DND-41 (cell line): ENCODE measurements at regions not wholly inside any gene's neighbourhood (a gene's known extent, or its start where the extent isn't known, plus 50 kb on each side); places are given as distances from the start of the nearest gene placed in this dataset.

Experiments
- ATAC-seq: fragments of 200-7000 bp; cut with Tn5 transposase; 3 replicates; pipeline ENCODE4 v1.9.1; 2021; ENCODE audit warnings: low read depth; ENCODE audit not compliant: insufficient read depth
- DNase-seq: peaks from one replicate; pipeline ENCODE4 v3.0.0-alpha.2; 2020
- H2AFZ ChIP-seq: 2 replicates; pipeline ENCODE4 v1.6.0; 2012; ENCODE audit warnings: low read depth, low read length
- H3K27ac ChIP-seq: 2 replicates; pipeline ENCODE4 v1.5.1; 2012; ENCODE audit warnings: low read length, inconsistent platforms
- H3K27me3 ChIP-seq: fragments of 200-600 bp; sonication (generic); 2 replicates; pipeline ENCODE4 v1.6.0; 2012; ENCODE audit warnings: low read length, mild to moderate bottlenecking, inconsistent platforms; ENCODE audit not compliant: insufficient read depth, poor library complexity
- H3K36me3 ChIP-seq: 2 replicates; pipeline ENCODE4 v1.5.1; 2012; ENCODE audit warnings: low read length, inconsistent platforms; ENCODE audit not compliant: insufficient read depth
- H3K4me1 ChIP-seq: 2 replicates; pipeline ENCODE4 v1.5.1; 2012; ENCODE audit warnings: mild to moderate bottlenecking, low read length; ENCODE audit not compliant: insufficient read depth
- H3K4me2 ChIP-seq: 2 replicates; pipeline ENCODE4 v1.6.0; 2012; ENCODE audit warnings: mild to moderate bottlenecking, moderate library complexity, low read length, inconsistent platforms; ENCODE audit not compliant: insufficient read depth
- H3K4me3 ChIP-seq, 2 experiments: fragments of 200-600 bp in 1 of 2; shearing (Covaris generic) in 1 of 2; 2 replicates each; pipeline ENCODE4 v1.5.1; 2012 to 2016; ENCODE audit warnings: inconsistent platforms in 2 of 2, low read length in 2 of 2, mild to moderate bottlenecking in 2 of 2, low read depth in 1 of 2, moderate library complexity in 1 of 2
- H3K79me2 ChIP-seq: 2 replicates; pipeline ENCODE4 v1.6.0; 2012; ENCODE audit warnings: low read length, inconsistent platforms; ENCODE audit not compliant: insufficient read depth
- H3K9ac ChIP-seq: 2 replicates; pipeline ENCODE4 v1.6.0; 2012; ENCODE audit warnings: low read depth, mild to moderate bottlenecking, inconsistent platforms, low read length, moderate library complexity
- H3K9me3 ChIP-seq: 2 replicates; pipeline ENCODE4 v1.5.1; 2012; ENCODE audit warnings: low read length, moderate library complexity, mild to moderate bottlenecking, inconsistent platforms; ENCODE audit not compliant: insufficient read depth, severe bottlenecking
- H4K20me1 ChIP-seq: 2 replicates; pipeline ENCODE4 v1.6.0; 2012; ENCODE audit warnings: low read length; ENCODE audit not compliant: insufficient read depth
- EZH2 ChIP-seq: IDR thresholded peaks from 3 replicates; pipeline ENCODE4 v1.6.1; 2012; ENCODE audit warnings: borderline replicate concordance, low read depth, mild to moderate bottlenecking, moderate library complexity, low read length, inconsistent platforms; ENCODE audit not compliant: severe bottlenecking
- TF ChIP-seq, protein P1 (sequence below): IDR thresholded peaks from 2 replicates; pipeline ENCODE4 v1.5.1; 2012; ENCODE audit warnings: borderline replicate concordance, low read length, moderate library complexity, mild to moderate bottlenecking; ENCODE audit not compliant: poor library complexity, severe bottlenecking; ENCODE audit errors: extremely low read depth

GRCh38 chr10:79009145-79009544, 59.6 kb upstream of the ZMIZ1 start:
- no peak overlapping the region for H3K27ac ChIP-seq
- H3K4me3 ChIP-seq, result no peak overlapping the region
- DNase-seq, result no peak
- H3K4me1 ChIP-seq, result no peaks in the 10 kb centered on the region
- no peaks in the 10 kb centered on the region for H3K36me3 ChIP-seq
- no peak overlapping the region for H2AFZ ChIP-seq
- no peaks in the 10 kb centered on the region for H3K27me3 ChIP-seq
- no peak overlapping the region for H3K4me2 ChIP-seq
- ATAC-seq, result no peak
- no peaks in the 10 kb centered on the region for H3K79me2 ChIP-seq
- no peaks in the 10 kb centered on the region for H3K9me3 ChIP-seq
- no peaks in the 10 kb centered on the region for H4K20me1 ChIP-seq
- no peak overlapping the region for H3K9ac ChIP-seq
- TF ChIP-seq EZH2, result no peak
- TF ChIP-seq, protein P1, sequence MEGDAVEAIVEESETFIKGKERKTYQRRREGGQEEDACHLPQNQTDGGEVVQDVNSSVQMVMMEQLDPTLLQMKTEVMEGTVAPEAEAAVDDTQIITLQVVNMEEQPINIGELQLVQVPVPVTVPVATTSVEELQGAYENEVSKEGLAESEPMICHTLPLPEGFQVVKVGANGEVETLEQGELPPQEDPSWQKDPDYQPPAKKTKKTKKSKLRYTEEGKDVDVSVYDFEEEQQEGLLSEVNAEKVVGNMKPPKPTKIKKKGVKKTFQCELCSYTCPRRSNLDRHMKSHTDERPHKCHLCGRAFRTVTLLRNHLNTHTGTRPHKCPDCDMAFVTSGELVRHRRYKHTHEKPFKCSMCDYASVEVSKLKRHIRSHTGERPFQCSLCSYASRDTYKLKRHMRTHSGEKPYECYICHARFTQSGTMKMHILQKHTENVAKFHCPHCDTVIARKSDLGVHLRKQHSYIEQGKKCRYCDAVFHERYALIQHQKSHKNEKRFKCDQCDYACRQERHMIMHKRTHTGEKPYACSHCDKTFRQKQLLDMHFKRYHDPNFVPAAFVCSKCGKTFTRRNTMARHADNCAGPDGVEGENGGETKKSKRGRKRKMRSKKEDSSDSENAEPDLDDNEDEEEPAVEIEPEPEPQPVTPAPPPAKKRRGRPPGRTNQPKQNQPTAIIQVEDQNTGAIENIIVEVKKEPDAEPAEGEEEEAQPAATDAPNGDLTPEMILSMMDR, result no peak

DNA sequence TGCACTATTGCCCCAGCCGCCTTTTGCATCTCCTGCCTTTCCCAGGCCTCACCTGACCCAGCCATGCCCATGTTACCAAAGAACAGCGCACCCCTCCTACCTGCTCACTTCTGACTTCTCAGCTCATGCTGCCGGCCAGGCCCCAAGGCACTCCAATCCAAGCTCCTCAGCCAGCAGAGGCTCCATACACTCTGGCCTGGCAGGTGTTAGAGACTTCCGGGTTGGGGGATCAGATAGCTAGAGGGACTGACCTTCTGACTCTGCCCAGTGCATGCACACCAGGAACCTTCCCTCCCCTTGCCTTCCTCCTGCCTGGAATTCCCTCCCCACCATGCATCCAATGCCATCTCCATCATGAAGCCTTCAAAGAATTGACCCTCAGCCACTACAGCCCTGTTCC, 56.2 kb upstream of the ZMIZ1 start:
- no peak for DNase-seq

DNA sequence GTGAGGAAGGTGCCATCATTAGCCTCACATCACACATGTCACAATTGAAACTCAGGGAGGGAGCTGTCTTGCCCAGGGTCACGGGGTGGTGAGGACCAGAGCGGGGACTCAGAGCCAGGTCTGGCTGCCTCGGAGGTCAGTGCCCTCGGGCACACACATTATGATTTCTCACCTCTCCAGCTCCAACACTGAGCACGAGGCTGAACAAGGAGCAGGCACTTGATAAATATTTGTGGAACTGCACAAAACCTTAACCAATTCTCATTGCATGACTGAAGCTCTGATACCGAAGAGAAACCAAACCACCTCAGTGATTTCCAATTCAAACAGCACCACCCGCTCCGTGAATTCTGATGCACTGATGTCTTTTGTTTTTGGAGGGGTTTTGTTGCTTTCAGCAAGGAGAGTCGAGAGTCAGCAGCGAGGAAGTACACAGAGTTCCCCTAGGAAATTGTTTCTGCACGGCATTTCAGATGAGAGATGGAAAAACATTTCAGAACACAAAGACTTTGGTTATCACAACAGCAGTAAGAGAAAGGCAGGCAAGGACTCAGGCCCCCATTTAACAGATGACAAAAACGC, 55.3 kb upstream of the ZMIZ1 start:
- H3K27ac ChIP-seq, result no peak overlapping the region
- H3K4me1 ChIP-seq, result no peaks in the 10 kb centered on the region
- ATAC-seq, result no peak
- no peaks in the 10 kb centered on the region for H3K36me3 ChIP-seq
- no peak overlapping the region for H2AFZ ChIP-seq
- H4K20me1 ChIP-seq, result no peaks in the 10 kb centered on the region
- no peaks in the 10 kb centered on the region for H3K9me3 ChIP-seq
- no peaks in the 10 kb centered on the region for H3K79me2 ChIP-seq
- no peak overlapping the region for H3K4me3 ChIP-seq
- no peaks in the 10 kb centered on the region for H3K27me3 ChIP-seq
- no peak overlapping the region for H3K4me2 ChIP-seq
- no peak for TF ChIP-seq EZH2
- TF ChIP-seq, protein P1, result no peak
- DNase-seq, result no peak
- H3K9ac ChIP-seq, result no peak overlapping the region

More for the DNA sequence above, 56.2 kb upstream of the ZMIZ1 start:
- TF ChIP-seq EZH2, result no peak
- TF ChIP-seq, protein P1, result no peak
- H3K27ac ChIP-seq, result no peak overlapping the region
- no peaks in the 10 kb centered on the region for H3K79me2 ChIP-seq
- H3K4me2 ChIP-seq, result no peak overlapping the region
- no peaks in the 10 kb centered on the region for H3K9me3 ChIP-seq
- no peak for ATAC-seq
- H3K4me3 ChIP-seq, result no peak overlapping the region
- H3K9ac ChIP-seq, result no peak overlapping the region
- no peaks in the 10 kb centered on the region for H3K36me3 ChIP-seq
- no peaks in the 10 kb centered on the region for H4K20me1 ChIP-seq
- H2AFZ ChIP-seq, result no peak overlapping the region
- no peaks in the 10 kb centered on the region for H3K27me3 ChIP-seq
- no peaks in the 10 kb centered on the region for H3K4me1 ChIP-seq
